Suppressor macrophage (primary cell): ENCODE measurements at regions not wholly inside any gene's neighbourhood (a gene's known extent, or its start where the extent isn't known, plus 50 kb on each side); places are given as distances from the start of the nearest gene placed in this dataset.
A peak's percentile ranks its signal among the peaks of the same experiment; 100 is the strongest.
"Not testable (repeated sequence)": the region's sequence is repeated elsewhere in the genome, so short reads cannot be mapped to it uniquely, and the experiment has no call there.

Experiments
- DNase-seq, 4 experiments: peaks; one replicate each; pipeline ENCODE4 v3.0.0-alpha.2; 2020 to 2022

DNA sequence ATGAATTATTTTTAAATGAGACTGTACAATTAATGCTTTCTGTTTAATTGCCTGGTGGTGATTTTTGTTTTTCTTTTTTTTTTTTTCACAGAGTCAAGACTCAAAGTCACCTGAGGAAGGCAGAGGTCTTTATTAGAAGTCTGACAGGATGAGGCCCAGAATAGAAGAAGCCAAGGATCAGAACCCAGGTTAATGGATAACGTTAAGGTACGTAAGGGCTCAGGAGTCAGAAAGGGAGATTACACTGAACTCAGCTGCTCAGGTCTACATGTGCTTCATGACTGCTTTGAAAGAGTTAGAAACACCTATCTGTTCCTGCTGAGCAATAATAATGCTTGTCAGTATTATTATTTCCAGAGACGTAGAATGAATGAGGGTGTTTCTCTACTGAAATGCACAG is 196.5 kb downstream of the LRATD1 start:
- no peak for DNase-seq

DNA sequence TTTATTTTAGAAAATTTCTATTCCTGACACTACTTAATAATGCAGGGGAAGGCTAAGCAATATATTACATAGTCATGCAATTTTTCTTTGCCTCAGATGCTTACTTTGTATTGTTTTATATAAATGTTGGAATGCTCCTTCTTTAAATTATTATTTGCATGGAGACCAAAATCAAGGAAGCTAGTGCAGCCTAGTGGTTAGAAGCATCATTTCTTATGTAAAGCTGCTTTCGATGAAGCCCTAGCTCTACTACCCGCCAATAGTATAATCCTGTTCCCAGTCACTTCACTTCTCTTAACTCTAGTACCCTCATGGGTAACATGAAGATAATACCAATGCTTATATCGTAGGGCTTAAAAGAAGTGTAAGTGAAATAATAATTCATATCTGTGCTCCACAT is 198.9 kb downstream of the LRATD1 start:
- DNase-seq, result no peak

DNA sequence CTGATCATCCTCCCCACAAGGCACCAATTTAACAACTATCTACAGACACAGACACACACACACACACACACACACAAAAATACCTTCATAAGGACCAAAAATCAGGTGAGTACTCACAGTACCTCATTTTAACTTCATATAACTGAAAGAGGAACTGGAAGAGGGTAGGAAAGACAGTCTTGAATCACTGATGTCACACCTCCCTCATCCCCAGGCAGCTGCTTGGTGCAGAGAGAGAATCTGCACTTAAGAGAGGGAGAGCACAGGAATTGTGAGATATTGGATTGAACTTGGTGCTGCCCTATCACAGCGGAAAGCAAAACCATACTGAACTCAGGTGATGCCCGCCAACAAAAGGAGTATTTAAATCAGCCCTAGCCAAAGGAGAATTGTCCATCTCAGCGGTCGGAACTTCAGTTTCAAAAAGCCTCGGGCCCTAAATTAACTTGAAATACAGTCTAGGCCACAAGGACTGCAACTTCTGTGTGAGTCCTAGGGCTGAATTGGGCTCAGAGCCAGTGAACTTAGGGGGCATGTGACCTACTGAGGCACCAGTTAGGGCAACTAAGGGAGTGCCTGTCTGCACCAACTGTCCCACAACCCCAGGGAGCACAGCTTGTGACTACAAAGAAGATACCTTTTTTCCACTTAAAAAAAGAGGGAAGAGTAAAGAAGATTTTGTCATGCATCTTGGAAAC is 211.1 kb downstream of the LRATD1 start:
- no peak for DNase-seq

GRCh38 chr2:14855751-14856150 is 223.2 kb downstream of the LRATD1 start:
- DNase-seq, result no peak

- no peak for DNase-seq
These were observed 228.7 kb downstream of the LRATD1 start for GRCh38 chr2:14861181-14861580.

DNA sequence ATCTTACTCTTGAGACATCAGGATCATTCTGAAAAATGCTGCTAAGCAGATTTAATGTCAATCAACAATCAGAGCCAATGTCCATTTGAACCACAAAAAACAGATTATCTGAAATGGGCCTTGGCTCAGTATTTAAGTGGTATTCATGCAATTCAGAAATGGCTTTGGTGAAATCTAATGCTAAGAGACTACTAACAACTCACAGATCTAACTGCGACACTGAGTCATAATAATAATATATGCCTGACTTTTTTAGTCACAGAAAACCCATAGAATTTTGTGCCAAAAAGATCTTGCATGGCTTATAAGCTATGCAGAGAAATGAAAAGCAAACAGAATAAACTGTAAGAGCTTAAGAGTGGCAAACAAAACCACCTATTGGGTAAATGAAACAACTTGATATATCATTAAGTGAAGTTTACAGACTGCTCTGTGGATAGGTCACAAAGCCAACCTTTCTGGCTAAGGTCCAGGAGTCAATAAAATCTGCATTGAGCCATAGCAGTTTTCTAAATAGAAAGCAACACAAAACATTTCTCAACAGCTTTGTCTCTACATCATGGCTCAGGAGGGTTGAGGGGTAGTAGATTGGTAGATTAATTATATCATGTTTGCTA is 234.3 kb downstream of the LRATD1 start:
- no peak for DNase-seq

DNA sequence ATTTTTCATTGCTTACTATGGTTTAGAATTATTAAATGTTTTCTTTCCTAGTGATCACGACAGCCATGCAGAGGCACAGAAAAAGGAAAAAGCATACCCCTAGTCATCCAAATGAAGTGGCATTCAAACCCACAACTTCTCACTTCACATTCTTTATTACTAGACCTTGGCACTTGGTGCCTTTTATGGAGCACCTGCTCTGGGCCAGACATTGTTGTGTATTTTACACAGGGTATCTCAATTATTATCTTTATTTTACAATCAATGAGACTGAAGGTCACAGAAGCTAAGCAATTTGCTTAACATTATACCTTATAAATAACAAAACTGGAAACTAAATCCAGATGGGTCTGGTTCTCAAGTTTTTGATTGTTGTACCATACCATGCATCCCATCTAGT is 235.3 kb downstream of the LRATD1 start:
- no peak for DNase-seq

DNA sequence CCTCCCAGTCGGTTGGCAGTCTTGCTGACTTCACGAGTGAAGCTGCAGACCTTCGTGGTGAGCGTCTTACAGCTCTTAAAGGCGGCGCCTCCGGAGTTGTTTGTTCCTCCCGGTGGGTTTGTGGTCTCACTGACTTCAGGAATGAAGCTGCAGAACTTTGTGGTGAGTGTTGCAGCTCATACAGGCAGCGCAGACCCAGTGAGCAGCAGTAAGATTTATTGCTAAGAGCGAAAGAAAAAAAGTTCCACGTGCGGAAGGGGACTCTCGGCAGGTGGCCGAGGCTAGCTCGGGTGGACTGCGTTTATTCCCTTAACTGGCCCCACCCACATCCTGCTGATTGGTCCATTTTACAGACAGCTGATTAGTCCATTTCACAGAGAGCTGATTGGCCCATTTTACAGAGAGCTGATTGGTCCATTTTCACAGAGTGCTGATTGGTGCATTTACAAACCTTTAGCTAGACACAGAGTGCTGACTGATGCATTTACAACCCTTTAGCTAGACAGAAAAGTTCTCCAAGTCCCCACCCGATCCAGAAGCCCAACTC is 240.3 kb downstream of the LRATD1 start:
- no peak for DNase-seq

GRCh38 chr2:14881651-14882327 is 249.3 kb downstream of the LRATD1 start:
- DNase-seq, result no peak

DNA sequence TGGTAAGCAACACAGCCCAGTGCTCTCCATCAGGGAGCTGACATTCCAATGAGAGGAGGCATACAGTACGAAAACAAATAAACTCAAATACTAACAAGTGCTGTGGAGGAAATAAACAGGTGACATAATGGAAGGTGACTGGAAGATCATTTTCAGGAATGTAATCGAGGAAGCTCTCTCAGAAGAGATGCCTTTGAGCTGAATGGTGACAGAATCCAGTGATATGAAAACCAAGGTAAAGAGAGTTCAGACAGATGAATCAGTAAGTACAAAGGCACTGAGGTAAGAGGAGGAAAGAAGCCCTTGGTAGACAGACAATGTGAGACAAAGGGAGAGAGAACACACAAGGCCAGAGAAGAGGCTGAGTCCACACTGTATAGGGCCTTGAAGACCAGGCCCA is 252.1 kb downstream of the LRATD1 start:
- DNase-seq, result no peak

DNA sequence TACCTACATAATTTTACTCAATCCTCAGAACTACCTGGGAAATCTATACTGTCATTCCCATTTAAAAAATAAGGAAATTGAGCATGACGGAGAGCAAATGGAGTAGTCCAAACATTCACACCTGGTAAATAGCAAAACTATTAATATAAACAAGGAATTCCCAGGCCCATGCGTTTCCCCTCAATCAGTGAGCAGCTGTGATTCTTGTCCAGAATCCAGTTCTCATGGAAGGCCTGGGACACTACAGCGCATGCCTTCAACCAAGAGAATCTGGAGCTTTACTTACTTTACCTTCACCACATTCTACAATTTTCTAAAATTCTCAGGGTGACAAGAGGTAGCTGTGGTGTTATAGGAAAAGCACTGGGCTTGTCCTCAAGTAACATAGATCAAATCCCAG is 259.0 kb downstream of the LRATD1 start:
- DNase-seq, result no peak

DNA sequence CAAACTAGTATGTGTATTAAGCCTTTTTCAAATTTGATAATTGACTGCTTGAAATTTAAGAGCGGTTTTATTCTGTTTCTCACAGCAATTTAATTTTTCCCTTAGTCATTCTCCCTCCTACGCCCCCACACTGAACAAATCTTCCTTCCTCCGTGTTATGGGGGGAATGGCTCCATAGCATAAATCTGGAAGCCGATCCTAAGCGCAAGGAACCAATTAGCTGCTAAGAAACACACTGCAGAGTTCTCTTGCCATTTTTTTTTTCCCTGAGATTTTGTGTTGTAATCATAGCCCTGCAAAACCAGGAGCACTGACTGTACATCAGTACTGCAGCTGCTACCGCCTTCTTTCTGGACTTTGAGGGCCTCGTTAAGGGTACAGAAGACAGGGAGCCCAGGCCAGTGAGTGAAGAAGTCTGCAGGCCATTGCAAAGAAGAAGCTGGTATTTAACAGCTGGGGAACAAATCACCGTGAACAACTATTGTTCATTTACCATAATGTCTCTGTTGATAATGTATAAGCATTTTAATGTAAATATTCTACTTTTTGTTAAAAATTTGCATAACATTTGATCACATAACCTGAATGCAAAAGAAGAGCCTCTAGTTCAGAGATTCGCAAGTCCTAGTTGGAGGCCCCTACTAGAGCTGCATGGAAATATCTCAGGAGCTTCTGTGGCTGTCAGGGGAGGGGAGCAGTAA is 264.0 kb downstream of the LRATD1 start:
- DNase-seq, result no peak

GRCh38 chr2:14899621-14900414 is 267.3 kb downstream of the LRATD1 start:
- no peak for DNase-seq

- peak in 3 of 4 experiments; percentile 2 to 5 (median 3) for DNase-seq
These were observed 269.2 kb downstream of the LRATD1 start for GRCh38 chr2:14901737-14902136.

- DNase-seq, result no peak
These were observed 270.4 kb downstream of the LRATD1 start for GRCh38 chr2:14902953-14903352.

DNA sequence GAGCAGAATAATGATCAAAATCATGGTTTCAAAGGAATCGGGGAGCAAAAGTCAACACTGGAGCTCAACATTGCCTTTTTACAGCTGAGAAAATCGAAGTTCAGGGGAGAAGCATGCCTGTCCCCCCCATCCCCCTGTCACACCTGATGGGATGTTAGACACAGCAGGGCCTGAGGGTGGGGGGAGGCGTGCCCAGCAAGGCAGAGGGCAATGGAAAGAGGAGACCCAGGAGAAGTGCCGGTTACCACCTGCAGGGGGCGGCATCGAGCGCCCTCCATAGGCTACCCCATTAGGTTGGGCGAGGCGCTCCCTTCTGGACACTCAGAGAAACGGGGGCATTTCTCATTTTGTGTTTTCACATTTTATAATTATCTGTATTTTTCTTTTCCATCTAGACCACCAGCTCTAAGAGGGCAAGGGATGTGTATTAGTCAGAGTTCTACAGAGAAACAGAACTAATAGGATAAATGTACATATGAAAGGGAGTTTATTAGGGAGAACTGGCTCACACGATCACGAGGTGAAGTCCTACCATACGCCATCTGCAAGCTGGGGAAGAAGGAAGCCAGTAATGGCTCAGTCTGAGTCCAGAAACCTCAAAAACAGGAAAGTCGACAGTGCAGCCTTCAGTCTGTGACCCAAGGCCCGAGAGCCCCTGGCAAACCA is 271.3 kb downstream of the LRATD1 start:
- peak; percentile 36 to 68 (median 51) for DNase-seq

DNA sequence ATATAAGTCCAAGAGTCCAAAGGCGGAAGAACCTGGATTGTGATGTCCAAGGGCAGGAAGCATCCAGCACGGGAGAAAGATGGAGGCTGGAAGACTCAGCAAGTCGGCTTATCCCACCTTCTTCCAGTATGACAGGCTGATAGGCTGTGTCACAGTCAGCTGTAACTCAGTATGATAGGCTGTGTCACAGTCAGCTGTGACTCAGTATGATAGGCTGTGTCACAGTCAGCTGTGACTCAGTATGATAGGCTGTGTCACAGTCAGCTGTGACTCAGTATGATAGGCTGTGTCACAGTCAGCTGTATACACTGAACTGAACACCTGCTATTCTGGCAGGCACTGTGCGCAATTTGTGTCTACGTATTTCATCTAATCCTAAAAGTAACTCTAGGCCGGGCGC is 271.9 kb downstream of the LRATD1 start:
- DNase-seq, result not testable (repeated sequence)

- DNase-seq, result no peak
These were observed 273.1 kb downstream of the LRATD1 start for GRCh38 chr2:14905571-14905970.

DNA sequence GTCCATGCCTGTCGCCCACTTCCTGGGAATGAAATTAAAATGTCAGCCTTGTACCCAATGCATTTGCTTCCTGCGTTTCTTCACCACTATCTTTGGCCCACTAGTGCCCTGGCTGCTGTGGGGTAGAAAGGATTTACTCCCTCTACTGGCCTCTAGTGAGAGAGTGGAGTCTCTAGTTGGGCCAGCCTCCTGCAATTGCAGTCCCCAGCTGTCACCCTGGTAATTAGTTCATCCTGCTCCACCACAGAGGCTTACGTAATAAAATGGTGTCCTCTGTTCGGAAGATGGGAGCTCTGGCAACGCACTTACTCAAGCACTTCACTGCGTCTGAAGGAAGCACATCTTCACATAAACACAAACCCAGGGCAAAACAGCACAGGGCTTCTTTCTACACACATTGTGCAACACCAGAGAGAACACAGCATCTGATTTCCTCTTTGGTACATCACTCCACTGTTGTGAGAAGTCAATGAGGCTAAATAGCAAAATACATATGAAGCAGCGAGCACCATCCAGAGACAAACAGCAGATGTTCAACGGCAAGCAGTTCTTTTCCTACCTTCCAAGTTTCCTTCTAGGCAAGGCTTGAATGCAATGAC is 274.6 kb downstream of the LRATD1 start:
- DNase-seq, result no peak

DNA sequence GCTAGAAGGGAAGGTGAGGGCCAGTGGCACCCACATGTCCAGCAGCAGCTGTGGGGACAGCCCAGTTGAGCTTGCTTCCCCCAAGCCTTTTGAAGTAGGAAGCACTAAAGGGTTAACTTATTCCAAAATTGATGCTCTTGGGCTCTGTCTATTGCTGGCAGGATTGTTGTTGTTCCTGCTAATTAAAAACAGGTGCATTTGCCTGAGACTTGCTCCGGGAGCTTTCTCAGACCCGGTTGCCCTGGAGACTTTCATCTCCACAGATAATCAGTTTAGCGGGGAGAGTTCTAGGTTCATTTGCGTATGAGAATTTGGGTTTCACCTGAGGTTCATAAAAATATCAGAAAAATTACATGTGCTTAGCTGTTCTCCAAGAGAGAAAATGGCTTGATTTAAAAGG is 277.3 kb downstream of the LRATD1 start:
- no peak for DNase-seq

GRCh38 chr2:14910654-14911053 is 278.1 kb downstream of the LRATD1 start:
- no peak for DNase-seq
